Stimulated activated effector memory CD8-positive, alpha-beta T cell treated with anti-CD3 and anti-CD28 coated beads, Interleukin-12 subunit alpha, Interleukin-12 subunit beta, amount 100 ng/mL, for 72 hours (primary cell): ENCODE measurements at regions not wholly inside any gene's neighbourhood (a gene's known extent, or its start where the extent isn't known, plus 50 kb on each side); places are given as distances from the start of the nearest gene placed in this dataset.
A peak's percentile ranks its signal among the peaks of the same experiment; 100 is the strongest.

Experiments
- ATAC-seq: fragments of 150-1000 bp; cut with Tn5 transposase; 2 replicates; pipeline ENCODE4 v1.10.0; 2021
- DNase-seq, 2 donors: peaks; one replicate each; pipeline ENCODE4 v3.0.0; 2021 to 2022; ENCODE audit warnings: low spot score in 2 of 2
- H3K27ac Mint-ChIP-seq: one replicate; pipeline ENCODE4 v1.8.0; 2022; ENCODE audit warnings: mild to moderate bottlenecking, mixed read lengths
- H3K36me3 Mint-ChIP-seq: one replicate; pipeline ENCODE4 v1.8.0; 2022; ENCODE audit warnings: mild to moderate bottlenecking, mixed read lengths
- H3K4me1 Mint-ChIP-seq: one replicate; pipeline ENCODE4 v1.8.0; 2022; ENCODE audit warnings: mixed read lengths
- H3K4me3 Mint-ChIP-seq: one replicate; pipeline ENCODE4 v1.8.0; 2022; ENCODE audit warnings: mild to moderate bottlenecking, mixed read lengths
- H3K9me3 Mint-ChIP-seq: one replicate; pipeline ENCODE4 v1.8.0; 2022; ENCODE audit warnings: mixed read lengths

DNA sequence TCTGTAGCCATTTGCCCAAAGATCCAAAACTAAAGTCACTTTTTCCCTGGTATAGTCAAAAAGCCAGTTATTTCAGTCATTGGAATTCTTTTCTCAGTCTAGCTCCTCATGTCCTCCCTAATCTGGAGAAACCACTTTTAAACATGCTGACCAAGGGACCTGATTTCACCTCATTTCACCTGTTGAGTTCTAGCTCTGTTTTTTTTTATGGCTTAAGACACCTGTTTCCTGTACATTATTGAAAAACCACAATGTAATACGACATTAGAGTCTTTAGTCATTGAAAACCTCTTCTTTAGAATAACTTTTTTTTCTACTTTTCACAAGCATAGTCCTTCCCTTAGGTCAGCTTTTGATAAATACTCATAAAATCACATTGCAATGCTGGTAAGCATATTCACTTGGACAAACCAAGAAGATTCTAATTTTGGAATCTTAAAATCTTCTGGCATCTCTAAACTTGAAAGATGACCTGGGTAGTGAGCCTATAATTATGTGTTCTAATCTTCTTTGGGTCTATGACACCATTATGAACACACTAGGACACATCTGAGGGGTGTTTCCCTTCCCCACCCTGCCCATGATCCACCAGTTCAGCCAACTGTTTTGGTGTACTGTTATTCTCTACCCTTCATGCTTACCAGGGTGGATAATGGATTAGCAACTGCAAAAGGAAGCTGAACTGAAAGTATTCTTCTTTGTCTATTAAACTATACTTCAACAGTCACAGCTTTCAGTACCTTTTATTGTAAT, 103.5 kb upstream of the FXR1 start:
- no peaks in the 10 kb centered on the region for H3K36me3 Mint-ChIP-seq
- no peak overlapping the region for H3K4me3 Mint-ChIP-seq
- ATAC-seq (no peak), DNase-seq (no peak)
- H3K4me1 Mint-ChIP-seq, result no peaks in the 10 kb centered on the region
- no peak overlapping the region for H3K27ac Mint-ChIP-seq
- H3K9me3 Mint-ChIP-seq, result no peaks in the 10 kb centered on the region

DNA sequence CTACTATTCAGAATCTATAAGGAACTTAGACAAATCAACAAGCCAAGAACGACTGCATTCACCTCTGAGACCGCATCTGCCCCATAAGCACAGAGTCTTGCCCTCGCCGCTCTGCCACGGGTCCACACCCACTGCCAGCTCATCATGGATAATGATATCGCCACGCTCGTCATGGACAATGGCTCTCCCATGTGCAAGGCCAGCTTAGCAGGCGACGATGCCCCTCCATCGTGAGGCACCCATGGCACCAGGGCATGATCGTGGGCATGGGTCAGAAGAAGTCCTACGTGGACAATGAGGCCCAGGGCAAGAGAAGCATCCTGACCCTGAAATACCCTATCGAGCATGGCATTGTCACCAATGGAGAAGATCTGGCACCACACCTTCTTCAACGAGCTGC, 92.1 kb upstream of the FXR1 start:
- DNase-seq (no peak), ATAC-seq (peak; percentile 26)
- Mint-ChIP-seq H3K36me3 (no peaks in the 10 kb centered on the region), H3K4me3 (no peak overlapping the region), H3K27ac (no peak overlapping the region), H3K9me3 (no peaks in the 10 kb centered on the region), H3K4me1 (no peaks in the 10 kb centered on the region)

DNA sequence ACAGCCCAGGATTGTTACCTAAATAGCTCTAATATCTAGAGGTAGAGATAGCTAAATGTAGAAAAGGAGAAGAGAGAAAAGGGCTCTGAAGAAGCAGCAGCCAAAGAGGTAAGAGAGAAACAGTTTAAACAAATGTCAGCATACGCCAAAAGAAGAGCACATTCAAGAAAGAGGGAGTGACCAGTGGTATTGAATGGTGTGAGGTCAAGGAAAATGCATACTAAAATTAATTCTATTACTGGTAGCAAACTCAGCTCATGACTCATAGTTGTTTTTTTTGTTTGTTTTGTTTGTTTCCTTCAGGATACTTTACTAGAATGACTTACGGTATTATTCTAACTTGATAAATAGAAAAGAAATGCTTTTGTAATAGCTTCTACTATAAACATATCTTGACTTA, 86.5 kb upstream of the FXR1 start:
- Mint-ChIP-seq H3K9me3 (no peaks in the 10 kb centered on the region), H3K27ac (no peak overlapping the region), H3K4me1 (no peaks in the 10 kb centered on the region), H3K4me3 (no peak overlapping the region), H3K36me3 (no peaks in the 10 kb centered on the region)
- ATAC-seq (no peak), DNase-seq (no peak)

DNA sequence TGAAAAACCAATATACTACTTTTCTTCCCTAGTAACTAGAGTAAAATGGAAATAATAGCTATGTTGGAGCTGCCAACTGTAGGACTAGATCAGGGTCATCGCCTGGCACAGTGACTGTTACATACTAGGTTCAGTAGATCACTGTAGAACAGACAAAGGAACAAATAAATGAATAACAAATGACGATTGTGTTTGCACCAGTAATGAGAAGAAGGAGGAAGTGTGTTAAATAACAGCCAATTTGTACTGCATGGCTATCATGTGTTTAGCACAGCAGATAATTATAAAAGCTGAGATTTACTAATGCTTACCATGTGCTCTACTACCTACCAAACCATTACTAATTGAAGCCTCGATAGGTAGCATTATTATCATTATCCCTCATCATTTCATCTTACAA, 85.3 kb upstream of the FXR1 start:
- ATAC-seq (no peak), DNase-seq (no peak)
- no peak overlapping the region for H3K4me3 Mint-ChIP-seq
- no peaks in the 10 kb centered on the region for H3K36me3 Mint-ChIP-seq
- no peaks in the 10 kb centered on the region for H3K4me1 Mint-ChIP-seq
- no peak overlapping the region for H3K27ac Mint-ChIP-seq
- H3K9me3 Mint-ChIP-seq, result no peaks in the 10 kb centered on the region

DNA sequence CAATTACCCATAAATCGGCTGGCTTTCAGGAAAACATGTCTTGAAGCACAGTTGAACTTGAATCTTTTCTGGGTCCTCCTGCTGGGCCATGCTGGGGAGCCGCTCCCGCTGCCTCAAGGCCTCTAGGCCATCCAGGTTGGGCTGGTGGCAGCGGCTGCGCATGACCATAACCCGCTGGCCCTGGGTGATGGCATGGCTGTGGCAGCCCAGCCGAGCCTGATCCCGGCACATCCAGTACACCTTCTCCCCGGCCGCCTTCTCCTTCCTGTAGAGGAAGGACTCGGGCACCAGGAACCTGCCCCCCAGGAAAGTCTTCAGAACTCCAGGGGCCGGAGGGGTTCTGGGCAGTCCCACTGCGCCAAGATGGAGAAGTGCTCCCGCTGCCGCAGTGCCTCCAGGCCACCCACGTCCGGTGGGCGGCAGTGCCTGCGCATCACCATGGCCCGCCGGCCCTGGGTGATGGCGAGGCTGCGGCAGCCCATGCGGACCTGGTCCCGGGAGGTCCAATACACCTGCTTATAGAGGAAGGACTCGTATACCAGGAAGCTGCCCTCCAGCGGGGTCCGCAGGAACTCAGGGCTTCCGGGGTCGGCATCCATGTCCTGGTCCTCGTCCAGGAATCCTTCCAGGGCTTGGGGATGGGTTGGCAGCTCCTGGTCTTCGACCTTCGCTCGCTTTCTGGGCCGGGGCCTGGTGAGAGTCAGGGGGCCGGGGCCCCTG, 84.3 kb upstream of the FXR1 start:
- DNase-seq (no peak), ATAC-seq (peak; percentile 31)
- Mint-ChIP-seq H3K36me3 (no peaks in the 10 kb centered on the region), H3K4me3 (no peak overlapping the region), H3K27ac (no peak overlapping the region), H3K4me1 (no peaks in the 10 kb centered on the region), H3K9me3 (no peaks in the 10 kb centered on the region)

DNA sequence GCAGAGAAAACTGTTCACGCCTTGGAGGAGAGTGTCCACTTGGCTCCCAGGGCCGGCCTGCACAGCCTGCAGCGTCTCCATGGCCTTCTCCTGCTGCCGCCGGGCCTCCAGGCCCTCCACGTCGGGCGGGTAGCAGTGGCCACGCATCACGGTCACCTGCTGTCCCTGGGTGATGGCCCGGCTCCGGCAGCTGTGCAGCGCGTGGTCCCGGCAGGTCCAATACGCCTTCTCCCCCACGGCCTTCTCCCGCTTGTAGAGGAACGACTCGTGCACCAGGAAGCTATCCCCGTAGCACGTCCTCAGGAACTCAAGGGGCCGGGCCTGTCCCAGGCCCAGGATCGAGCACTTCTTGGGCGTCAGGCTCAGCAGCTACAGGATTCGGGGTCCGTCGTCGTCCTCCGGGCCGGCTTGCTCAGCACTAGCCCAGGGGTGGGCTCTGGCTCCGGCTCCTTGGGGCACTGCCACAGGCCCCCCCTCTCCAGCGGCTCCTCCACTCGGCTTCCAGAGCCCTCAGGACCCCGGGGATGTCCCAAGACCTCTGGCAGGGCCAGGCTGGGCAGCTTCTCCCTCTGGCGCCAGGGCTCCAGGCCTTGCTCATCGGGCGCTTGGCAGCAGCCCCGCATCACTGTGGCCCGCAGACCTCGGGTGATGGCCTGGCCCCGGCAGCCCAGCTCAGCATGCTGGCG, 83.6 kb upstream of the FXR1 start:
- no peak overlapping the region for H3K27ac Mint-ChIP-seq
- no peaks in the 10 kb centered on the region for H3K9me3 Mint-ChIP-seq
- peak; percentile 36 for ATAC-seq
- no peaks in the 10 kb centered on the region for H3K36me3 Mint-ChIP-seq
- no peak for DNase-seq
- H3K4me1 Mint-ChIP-seq, result no peaks in the 10 kb centered on the region
- no peak overlapping the region for H3K4me3 Mint-ChIP-seq

DNA sequence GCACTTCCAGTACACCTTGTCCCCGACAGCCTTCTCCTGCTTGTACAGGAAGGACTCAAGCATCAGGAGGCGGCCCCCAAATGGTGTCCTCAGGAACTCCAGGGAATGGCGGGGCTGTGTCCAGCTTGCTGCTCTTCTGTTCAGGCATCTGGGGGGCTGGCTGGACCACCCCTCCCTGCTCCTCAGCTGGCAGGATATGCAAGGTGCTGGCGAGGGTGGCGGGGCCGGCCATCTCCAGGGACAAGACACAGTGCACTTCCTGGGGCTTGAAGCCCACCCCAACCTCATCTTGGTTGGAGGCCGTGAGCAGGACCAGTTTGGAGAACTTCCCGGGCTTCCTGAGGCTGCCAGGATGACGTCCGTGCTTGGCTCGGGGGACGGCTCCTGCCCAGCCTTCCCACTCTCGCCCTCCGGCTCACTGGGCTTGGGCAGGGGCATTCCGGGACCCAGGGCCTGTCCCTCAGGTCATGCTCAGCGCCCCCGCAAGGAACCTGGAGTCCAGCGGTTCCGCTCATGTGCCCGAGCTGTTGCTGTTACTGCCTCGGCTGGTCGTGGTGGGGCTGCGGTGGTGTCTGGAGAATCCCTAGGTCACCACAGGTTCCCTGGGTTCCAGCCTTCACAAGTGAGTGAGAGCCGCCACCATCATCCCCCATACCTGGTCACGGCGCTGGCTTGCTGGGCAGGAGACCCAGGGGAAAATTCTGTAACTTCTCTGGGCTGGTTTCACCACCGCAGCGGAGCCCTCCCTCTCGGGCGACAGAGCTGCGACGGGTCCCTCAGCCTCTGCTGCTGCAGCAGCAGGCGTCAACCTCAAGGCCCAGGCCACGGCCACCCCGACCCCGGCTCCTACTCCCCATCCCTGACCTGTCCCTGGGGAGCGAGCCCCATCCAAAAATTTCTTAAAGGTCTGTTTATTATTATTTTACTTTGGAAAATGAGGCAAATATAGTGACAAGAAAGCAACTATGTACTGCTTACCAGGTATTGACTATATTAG, 82.8 kb upstream of the FXR1 start:
- no peaks in the 10 kb centered on the region for H3K9me3 Mint-ChIP-seq
- no peaks in the 10 kb centered on the region for H3K36me3 Mint-ChIP-seq
- H3K4me1 Mint-ChIP-seq, result no peaks in the 10 kb centered on the region
- no peak for DNase-seq
- H3K4me3 Mint-ChIP-seq, result no peak overlapping the region
- ATAC-seq, result peak; percentile 11
- no peak overlapping the region for H3K27ac Mint-ChIP-seq

DNA sequence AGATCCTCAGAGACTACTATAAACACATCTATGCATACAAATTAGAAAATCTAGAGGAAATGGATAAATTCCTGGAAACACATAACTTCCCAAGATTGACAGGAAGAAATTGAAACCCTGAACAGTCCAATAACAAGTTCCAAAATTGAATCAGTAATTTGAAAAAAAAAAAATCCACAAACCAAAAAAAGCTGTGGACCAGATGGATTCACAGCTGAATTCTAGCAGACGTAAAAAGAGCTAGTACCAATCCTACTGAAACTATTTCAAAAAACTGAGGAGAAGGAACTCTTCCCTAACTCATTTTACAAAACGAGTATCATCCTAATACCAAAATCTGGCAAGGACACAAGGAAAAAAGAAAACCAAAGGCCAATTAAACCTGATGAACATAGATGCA, 77.0 kb upstream of the FXR1 start:
- no peak overlapping the region for H3K4me3 Mint-ChIP-seq
- H3K4me1 Mint-ChIP-seq, result no peaks in the 10 kb centered on the region
- H3K9me3 Mint-ChIP-seq, result peaks cover 3% of the 10 kb centered on the region
- DNase-seq (no peak), ATAC-seq (no peak)
- no peak overlapping the region for H3K27ac Mint-ChIP-seq
- H3K36me3 Mint-ChIP-seq, result no peaks in the 10 kb centered on the region

DNA sequence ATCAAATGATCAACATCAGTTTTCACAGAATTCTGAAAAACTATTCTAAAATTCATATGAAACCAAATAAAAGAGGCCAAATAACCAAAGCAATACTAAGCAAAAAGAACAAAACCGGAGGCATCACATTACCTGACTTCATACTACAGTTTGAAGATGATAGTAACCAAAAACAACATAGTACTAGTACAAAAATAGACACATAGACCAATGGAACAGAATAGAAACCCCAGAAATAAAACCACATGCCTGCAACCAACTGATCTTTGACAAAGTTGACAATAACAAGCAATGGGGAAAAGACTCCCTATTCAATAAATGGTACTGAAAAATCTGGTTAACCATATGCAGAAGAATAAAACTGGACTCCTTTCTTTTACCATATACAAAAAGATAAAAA, 75.7 kb upstream of the FXR1 start:
- Mint-ChIP-seq H3K27ac (no peak overlapping the region), H3K36me3 (no peaks in the 10 kb centered on the region), H3K4me1 (no peaks in the 10 kb centered on the region), H3K4me3 (no peak overlapping the region), H3K9me3 (peaks cover 6% of the 10 kb centered on the region)
- no peak for DNase-seq
- no peak for ATAC-seq

DNA sequence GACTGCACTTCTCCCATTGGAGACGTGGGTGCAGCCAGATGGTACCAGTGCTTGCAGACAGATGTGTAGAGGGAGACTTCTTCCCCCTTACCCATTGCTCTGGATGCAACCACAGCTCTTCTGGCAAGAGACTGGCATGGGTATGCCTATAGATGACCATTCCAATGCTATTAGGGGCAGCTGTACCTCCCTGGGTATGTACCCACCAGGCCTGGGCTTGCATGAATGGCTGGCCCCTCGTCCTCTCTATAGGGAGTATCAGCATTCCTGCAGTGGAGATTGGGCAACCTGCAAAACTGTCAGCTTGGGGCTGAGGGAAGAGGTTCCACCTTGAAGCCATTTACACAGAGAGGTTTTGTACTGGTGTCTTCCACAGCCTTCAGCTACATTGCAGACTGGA, 57.6 kb upstream of the FXR1 start:
- peaks cover 12% of the 10 kb centered on the region for H3K9me3 Mint-ChIP-seq
- no peaks in the 10 kb centered on the region for H3K4me1 Mint-ChIP-seq
- no peak for ATAC-seq
- H3K4me3 Mint-ChIP-seq, result no peak overlapping the region
- DNase-seq, result no peak
- H3K36me3 Mint-ChIP-seq, result peaks cover 5% of the 10 kb centered on the region
- no peak overlapping the region for H3K27ac Mint-ChIP-seq

DNA sequence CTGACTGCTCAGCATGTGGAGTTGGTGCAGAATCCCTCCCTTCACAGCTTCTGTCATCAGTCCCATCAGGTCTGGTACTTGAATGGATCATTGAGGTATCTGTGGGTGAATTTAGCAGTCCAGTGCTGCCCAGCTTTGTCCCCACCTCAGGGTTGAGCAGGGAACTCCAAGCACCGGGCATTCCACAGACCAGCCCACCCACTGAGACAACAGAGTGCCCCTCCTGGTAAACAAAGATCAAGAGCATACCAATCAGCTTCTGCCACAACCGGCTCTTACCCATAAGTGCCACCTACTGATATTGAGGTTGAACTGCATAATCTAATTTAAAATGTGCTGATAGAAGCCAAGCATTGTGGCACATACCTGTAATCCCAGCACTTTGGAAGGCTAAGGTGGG, 57.1 kb upstream of the FXR1 start:
- no peak overlapping the region for H3K4me3 Mint-ChIP-seq
- no peaks in the 10 kb centered on the region for H3K4me1 Mint-ChIP-seq
- H3K27ac Mint-ChIP-seq, result no peak overlapping the region
- H3K36me3 Mint-ChIP-seq, result peaks cover 4% of the 10 kb centered on the region
- peaks cover 12% of the 10 kb centered on the region for H3K9me3 Mint-ChIP-seq
- no peak for DNase-seq
- ATAC-seq, result no peak

DNA sequence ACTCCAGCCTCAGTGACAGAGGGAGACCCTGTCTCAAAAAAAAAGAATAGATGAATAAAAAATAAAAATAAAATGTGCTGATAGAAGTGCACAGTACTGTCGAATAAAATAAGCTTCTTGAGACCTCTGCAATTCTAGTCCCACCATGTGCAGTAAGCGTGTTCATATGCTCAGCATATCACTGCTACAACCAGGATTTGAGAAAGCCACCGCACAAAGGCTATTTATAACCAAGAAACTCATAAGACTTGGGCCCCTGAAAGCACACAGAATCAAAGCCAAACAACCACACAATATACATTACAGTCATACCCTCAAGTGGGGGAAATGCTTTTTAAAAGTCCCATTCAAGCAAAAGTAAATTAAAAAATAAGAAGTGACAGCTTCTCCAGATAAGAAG, 56.5 kb upstream of the FXR1 start:
- H3K36me3 Mint-ChIP-seq, result peaks cover 4% of the 10 kb centered on the region
- ATAC-seq, result no peak
- no peaks in the 10 kb centered on the region for H3K4me1 Mint-ChIP-seq
- H3K4me3 Mint-ChIP-seq, result no peak overlapping the region
- DNase-seq, result no peak
- no peak overlapping the region for H3K27ac Mint-ChIP-seq
- H3K9me3 Mint-ChIP-seq, result peaks cover 15% of the 10 kb centered on the region

DNA sequence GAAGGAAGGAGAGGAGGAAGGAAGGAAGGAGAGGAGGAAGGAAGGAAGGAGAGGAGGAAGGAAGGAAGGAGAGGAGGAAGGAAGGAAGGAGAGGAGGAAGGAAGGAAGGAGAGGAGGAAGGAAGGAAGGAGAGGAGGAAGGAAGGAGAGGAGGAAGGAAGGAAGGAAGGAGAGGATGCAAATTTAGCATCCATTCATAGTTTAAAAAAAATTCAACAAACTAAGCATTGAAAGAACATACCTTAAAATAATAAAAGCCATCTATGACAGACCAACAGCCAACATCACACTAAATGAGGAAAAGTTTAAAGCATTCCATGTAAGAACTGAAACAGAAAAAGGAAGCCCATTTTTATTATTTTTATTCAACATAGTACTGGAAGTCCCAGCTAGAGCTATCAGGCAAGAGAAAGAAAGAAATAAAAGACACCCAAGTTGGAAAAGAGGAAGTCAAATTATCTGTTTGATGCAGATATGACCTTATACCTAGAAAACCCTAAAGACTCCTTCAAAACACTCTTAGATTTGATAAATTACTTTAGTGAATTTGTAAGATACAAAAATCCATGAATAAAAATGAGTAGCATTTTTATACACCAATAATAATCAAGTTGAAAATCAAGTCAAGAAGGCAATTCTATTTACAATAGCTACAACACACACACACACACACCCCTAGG, 52.2 kb upstream of the FXR1 start:
- Mint-ChIP-seq H3K36me3 (peaks cover 4% of the 10 kb centered on the region), H3K9me3 (peaks cover 15% of the 10 kb centered on the region), H3K4me1 (no peaks in the 10 kb centered on the region), H3K4me3 (no peak overlapping the region), H3K27ac (no peak overlapping the region)
- DNase-seq, result no peak
- ATAC-seq, result no peak
